ENCODE measurements at regions not wholly inside any gene's neighbourhood (a gene's known extent, or its start where the extent isn't known, plus 50 kb on each side); places are given as distances from the start of the nearest gene placed in this dataset.

- TF ChIP-seq TAF1 (IDR thresholded peaks at IDR 0.05; ENCODE audit: borderline replicate concordance, insufficient read depth, low read length), result no peak
- no peak for TF ChIP-seq POLR2AphosphoS5 (IDR thresholded peaks at IDR 0.05; ENCODE audit: low read depth, low read length)
- TF ChIP-seq, protein P1, sequence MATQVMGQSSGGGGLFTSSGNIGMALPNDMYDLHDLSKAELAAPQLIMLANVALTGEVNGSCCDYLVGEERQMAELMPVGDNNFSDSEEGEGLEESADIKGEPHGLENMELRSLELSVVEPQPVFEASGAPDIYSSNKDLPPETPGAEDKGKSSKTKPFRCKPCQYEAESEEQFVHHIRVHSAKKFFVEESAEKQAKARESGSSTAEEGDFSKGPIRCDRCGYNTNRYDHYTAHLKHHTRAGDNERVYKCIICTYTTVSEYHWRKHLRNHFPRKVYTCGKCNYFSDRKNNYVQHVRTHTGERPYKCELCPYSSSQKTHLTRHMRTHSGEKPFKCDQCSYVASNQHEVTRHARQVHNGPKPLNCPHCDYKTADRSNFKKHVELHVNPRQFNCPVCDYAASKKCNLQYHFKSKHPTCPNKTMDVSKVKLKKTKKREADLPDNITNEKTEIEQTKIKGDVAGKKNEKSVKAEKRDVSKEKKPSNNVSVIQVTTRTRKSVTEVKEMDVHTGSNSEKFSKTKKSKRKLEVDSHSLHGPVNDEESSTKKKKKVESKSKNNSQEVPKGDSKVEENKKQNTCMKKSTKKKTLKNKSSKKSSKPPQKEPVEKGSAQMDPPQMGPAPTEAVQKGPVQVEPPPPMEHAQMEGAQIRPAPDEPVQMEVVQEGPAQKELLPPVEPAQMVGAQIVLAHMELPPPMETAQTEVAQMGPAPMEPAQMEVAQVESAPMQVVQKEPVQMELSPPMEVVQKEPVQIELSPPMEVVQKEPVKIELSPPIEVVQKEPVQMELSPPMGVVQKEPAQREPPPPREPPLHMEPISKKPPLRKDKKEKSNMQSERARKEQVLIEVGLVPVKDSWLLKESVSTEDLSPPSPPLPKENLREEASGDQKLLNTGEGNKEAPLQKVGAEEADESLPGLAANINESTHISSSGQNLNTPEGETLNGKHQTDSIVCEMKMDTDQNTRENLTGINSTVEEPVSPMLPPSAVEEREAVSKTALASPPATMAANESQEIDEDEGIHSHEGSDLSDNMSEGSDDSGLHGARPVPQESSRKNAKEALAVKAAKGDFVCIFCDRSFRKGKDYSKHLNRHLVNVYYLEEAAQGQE (IDR thresholded peaks at IDR 0.05; ENCODE audit: insufficient read depth in 1 of 2, low read depth in 2 of 2, low read length in 2 of 2), result no peak
Measured at GRCh38 chr9:80294955-80295354, 723.2 kb downstream of the TLE4 start.
